ENCODE measurements at regions not wholly inside any gene's neighbourhood (a gene's known extent, or its start where the extent isn't known, plus 50 kb on each side); places are given as distances from the start of the nearest gene placed in this dataset.

GRCh38 chr9:13627502-13627901, 348.0 kb upstream of the MPDZ start:
- DNase-seq, result no peak

GRCh38 chr9:13627071-13627470, 347.6 kb upstream of the MPDZ start:
- DNase-seq, result no peak

GRCh38 chr9:13626601-13627000, 347.1 kb upstream of the MPDZ start:
- DNase-seq, result no peak

GRCh38 chr9:13621872-13622564, 342.5 kb upstream of the MPDZ start:
- no peak for DNase-seq

GRCh38 chr9:13616491-13617035, 337.1 kb upstream of the MPDZ start:
- no peak for DNase-seq

GRCh38 chr9:13615660-13616490, 336.4 kb upstream of the MPDZ start:
- DNase-seq, result no peak

- DNase-seq, result no peak
These were observed 334.6 kb upstream of the MPDZ start for GRCh38 chr9:13614060-13614459.

- no peak for DNase-seq
These were observed 333.8 kb upstream of the MPDZ start for GRCh38 chr9:13613296-13613695.

- no peak for DNase-seq
These were observed 329.0 kb upstream of the MPDZ start for GRCh38 chr9:13608451-13608850.

GRCh38 chr9:13607481-13608441, 328.3 kb upstream of the MPDZ start:
- DNase-seq, result no peak

- no peak for DNase-seq
These were observed 327.1 kb upstream of the MPDZ start for GRCh38 chr9:13606586-13606985.

GRCh38 chr9:13603921-13604320, 324.4 kb upstream of the MPDZ start:
- no peak for DNase-seq

- no peak for DNase-seq
These were observed 319.2 kb upstream of the MPDZ start for GRCh38 chr9:13598738-13599137.

GRCh38 chr9:13597427-13597826, 317.9 kb upstream of the MPDZ start:
- DNase-seq, result no peak

GRCh38 chr9:13597004-13597403, 317.5 kb upstream of the MPDZ start:
- no peak for DNase-seq

GRCh38 chr9:13596383-13596970, 317.0 kb upstream of the MPDZ start:
- no peak for DNase-seq

- no peak for DNase-seq
These were observed 311.5 kb upstream of the MPDZ start for GRCh38 chr9:13590996-13591395.

GRCh38 chr9:13589034-13589737, 309.7 kb upstream of the MPDZ start:
- no peak for DNase-seq

GRCh38 chr9:13588151-13589033, 308.9 kb upstream of the MPDZ start:
- no peak for DNase-seq

GRCh38 chr9:13587571-13587970, 308.1 kb upstream of the MPDZ start:
- DNase-seq, result no peak
